ENCODE measurements at regions not wholly inside any gene's neighbourhood (a gene's known extent, or its start where the extent isn't known, plus 50 kb on each side); places are given as distances from the start of the nearest gene placed in this dataset.

DNA sequence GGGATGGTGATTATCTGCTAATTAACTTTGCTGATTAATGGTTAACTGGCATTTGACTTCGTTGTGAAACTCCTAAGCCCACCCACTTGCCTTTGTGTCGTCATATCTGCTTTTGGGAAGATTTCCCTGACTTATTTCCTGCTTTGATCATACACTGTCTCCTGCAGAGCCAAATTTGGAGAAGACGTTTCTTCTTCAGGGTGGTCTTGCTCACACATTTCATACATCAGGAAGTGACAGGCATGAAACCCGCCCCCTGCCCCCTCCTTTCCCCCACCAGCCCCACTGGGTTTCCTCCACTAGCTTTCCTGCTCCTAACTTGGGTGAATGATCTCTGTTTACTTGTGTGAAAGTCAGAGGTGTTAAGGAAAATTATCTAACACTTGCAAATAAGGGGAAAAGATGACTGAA, 300.1 kb downstream of the TSN start:
- Histone ChIP-seq H3K27ac (ENCODE audit: low read depth, low read length) (no peak overlapping the region), H3K9me3 (ENCODE audit: control insufficient read depth in 3 of 3, low read length in 3 of 3) (no peaks in the 10 kb centered on the region), H3K4me3 (ENCODE audit: low read length in 3 of 3) (no peak overlapping the region), H3K9ac (ENCODE audit: low read depth in 1 of 3, low read length in 3 of 3) (no peak overlapping the region), H3K27me3 (ENCODE audit: control insufficient read depth in 3 of 3, insufficient read depth in 3 of 3, low read length in 3 of 3) (no peaks in the 10 kb centered on the region), H3K36me3 (ENCODE audit: control insufficient read depth in 3 of 3, insufficient read depth in 3 of 3, low read length in 3 of 3) (no peaks in the 10 kb centered on the region), H3K4me1 (ENCODE audit: control insufficient read depth in 3 of 3, insufficient read depth in 3 of 3, low read length in 3 of 3) (no peaks in the 10 kb centered on the region)

DNA sequence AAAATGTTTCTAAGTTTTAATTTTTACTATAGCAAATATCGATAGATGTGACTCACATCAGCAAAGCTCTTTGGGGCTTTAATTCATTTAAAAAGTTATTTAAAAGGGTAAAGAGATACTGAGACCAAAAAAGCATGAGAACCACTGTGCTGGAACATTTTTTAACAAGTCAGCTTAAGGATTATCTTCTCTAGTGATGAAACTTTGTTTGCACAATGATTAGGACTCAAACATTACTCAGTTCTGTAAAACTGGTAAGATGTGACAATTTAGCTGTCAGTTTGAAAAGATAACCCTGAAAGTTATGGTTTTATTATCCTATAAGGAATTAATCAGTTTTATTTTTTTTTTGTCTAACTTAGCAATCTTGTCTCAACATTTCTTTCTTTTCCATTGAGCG, 301.4 kb downstream of the TSN start:
- Histone ChIP-seq H3K9ac (ENCODE audit: low read depth in 1 of 3, low read length in 3 of 3) (no peak overlapping the region), H3K27ac (ENCODE audit: low read depth, low read length) (no peak overlapping the region), H3K4me1 (ENCODE audit: control insufficient read depth in 3 of 3, insufficient read depth in 3 of 3, low read length in 3 of 3) (no peaks in the 10 kb centered on the region), H3K9me3 (ENCODE audit: control insufficient read depth in 3 of 3, low read length in 3 of 3) (no peaks in the 10 kb centered on the region), H3K4me3 (ENCODE audit: low read length in 3 of 3) (no peak overlapping the region), H3K36me3 (ENCODE audit: control insufficient read depth in 3 of 3, insufficient read depth in 3 of 3, low read length in 3 of 3) (no peaks in the 10 kb centered on the region), H3K27me3 (ENCODE audit: control insufficient read depth in 3 of 3, insufficient read depth in 3 of 3, low read length in 3 of 3) (no peaks in the 10 kb centered on the region)

DNA sequence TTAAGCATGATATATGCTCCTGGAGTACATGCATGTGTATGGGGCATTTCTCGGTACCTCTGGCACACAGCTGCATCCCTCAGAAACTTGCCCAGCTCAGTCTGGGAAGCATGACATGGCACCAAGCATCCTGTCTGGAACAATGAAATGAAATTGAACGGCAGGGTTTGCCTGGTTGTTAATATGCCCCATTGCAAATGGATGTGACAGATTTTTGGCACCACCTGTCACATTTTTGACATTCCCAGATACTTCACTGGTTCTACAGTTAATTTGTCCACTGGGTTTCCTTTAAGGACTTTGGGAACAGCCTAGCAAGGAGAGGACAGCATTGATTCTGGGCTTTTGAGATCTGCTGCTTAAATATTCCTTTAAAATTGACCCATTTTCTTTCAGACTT, 305.8 kb downstream of the TSN start:
- Histone ChIP-seq H3K27ac (ENCODE audit: low read depth, low read length) (no peak overlapping the region), H3K4me3 (ENCODE audit: low read length in 3 of 3) (no peak overlapping the region), H3K9ac (ENCODE audit: low read depth in 1 of 3, low read length in 3 of 3) (no peak overlapping the region), H3K4me1 (ENCODE audit: control insufficient read depth in 3 of 3, insufficient read depth in 3 of 3, low read length in 3 of 3) (no peaks in the 10 kb centered on the region), H3K27me3 (ENCODE audit: control insufficient read depth in 3 of 3, insufficient read depth in 3 of 3, low read length in 3 of 3) (no peaks in the 10 kb centered on the region), H3K36me3 (ENCODE audit: control insufficient read depth in 3 of 3, insufficient read depth in 3 of 3, low read length in 3 of 3) (no peaks in the 10 kb centered on the region), H3K9me3 (ENCODE audit: control insufficient read depth in 3 of 3, low read length in 3 of 3) (no peaks in the 10 kb centered on the region)

DNA sequence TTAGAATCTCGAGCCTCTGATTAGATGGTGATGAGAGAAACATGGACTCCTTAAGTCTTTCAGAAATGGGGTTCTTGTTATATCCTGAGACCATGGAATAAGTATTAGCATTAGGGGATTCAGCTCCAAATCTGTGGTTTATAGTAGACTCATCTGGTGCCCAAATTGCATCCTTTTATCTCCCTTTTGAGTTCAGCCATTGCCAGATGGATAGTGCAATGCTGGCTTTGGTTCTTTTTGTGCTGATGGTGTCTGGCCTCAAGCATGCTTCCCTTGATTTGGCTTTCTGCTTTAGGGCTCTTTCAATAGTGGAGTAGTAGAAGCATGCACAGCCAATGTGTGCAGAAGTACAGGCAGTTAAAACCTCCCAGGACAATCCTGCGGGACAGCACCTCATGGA, 306.4 kb downstream of the TSN start:
- H3K9me3 ChIP-seq (ENCODE audit: control insufficient read depth in 3 of 3, low read length in 3 of 3) = no peaks in the 10 kb centered on the region
- H3K27me3 ChIP-seq (ENCODE audit: control insufficient read depth in 3 of 3, insufficient read depth in 3 of 3, low read length in 3 of 3) = no peaks in the 10 kb centered on the region
- no peak overlapping the region for H3K27ac ChIP-seq (ENCODE audit: low read depth, low read length)
- H3K36me3 ChIP-seq (ENCODE audit: control insufficient read depth in 3 of 3, insufficient read depth in 3 of 3, low read length in 3 of 3) = no peaks in the 10 kb centered on the region
- H3K4me3 ChIP-seq (ENCODE audit: low read length in 3 of 3) = no peak overlapping the region
- no peaks in the 10 kb centered on the region for H3K4me1 ChIP-seq (ENCODE audit: control insufficient read depth in 3 of 3, insufficient read depth in 3 of 3, low read length in 3 of 3)
- no peak overlapping the region for H3K9ac ChIP-seq (ENCODE audit: low read depth in 1 of 3, low read length in 3 of 3)

DNA sequence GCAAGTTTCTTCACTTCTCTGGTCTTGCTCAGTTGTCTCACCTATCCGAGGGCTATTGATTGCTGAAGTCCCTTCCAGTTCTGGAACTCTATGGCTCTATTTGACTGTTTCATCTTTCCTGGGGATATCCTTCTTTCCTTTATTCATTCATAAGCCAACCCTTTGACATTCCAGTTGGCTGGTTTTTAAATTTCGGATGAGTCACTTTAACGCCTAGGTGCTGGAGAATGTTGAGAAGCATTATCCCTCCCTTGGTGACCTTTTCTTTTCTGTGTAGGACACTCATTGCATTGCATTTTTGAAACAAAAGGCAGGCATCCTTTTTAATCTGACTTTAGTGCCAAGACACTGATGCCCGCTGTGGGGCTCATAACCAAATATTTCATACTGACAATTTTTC, 307.1 kb downstream of the TSN start:
- Histone ChIP-seq H3K36me3 (ENCODE audit: control insufficient read depth in 3 of 3, insufficient read depth in 3 of 3, low read length in 3 of 3) (no peaks in the 10 kb centered on the region), H3K9me3 (ENCODE audit: control insufficient read depth in 3 of 3, low read length in 3 of 3) (no peaks in the 10 kb centered on the region), H3K4me1 (ENCODE audit: control insufficient read depth in 3 of 3, insufficient read depth in 3 of 3, low read length in 3 of 3) (no peaks in the 10 kb centered on the region), H3K27me3 (ENCODE audit: control insufficient read depth in 3 of 3, insufficient read depth in 3 of 3, low read length in 3 of 3) (no peaks in the 10 kb centered on the region), H3K9ac (ENCODE audit: low read depth in 1 of 3, low read length in 3 of 3) (no peak overlapping the region), H3K27ac (ENCODE audit: low read depth, low read length) (no peak overlapping the region), H3K4me3 (ENCODE audit: low read length in 3 of 3) (no peak overlapping the region)

DNA sequence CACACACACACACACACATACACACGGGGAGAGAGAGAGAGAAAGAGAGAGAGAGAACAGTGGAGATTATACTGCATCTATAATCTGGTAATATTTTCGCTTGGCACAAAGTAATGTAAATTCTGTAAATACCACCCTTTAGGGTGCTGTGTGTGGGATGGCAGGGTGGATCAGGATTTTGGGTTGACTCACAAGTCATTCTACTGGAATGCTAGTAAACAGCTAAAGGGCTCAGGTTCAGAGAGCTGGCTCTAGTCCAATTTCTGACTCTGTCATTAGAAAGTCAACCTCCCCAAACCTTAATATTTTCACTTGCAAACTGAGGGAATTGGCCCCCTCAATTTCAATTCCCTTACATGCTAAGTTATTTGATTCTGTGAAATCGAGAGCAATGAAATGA, 308.3 kb downstream of the TSN start:
- H3K27ac ChIP-seq (ENCODE audit: low read depth, low read length) = no peak overlapping the region
- H3K9ac ChIP-seq (ENCODE audit: low read depth in 1 of 3, low read length in 3 of 3) = no peak overlapping the region
- H3K27me3 ChIP-seq (ENCODE audit: control insufficient read depth in 3 of 3, insufficient read depth in 3 of 3, low read length in 3 of 3) = no peaks in the 10 kb centered on the region
- no peak overlapping the region for H3K4me3 ChIP-seq (ENCODE audit: low read length in 3 of 3)
- H3K9me3 ChIP-seq (ENCODE audit: control insufficient read depth in 3 of 3, low read length in 3 of 3) = no peaks in the 10 kb centered on the region
- H3K4me1 ChIP-seq (ENCODE audit: control insufficient read depth in 3 of 3, insufficient read depth in 3 of 3, low read length in 3 of 3) = no peaks in the 10 kb centered on the region
- no peaks in the 10 kb centered on the region for H3K36me3 ChIP-seq (ENCODE audit: control insufficient read depth in 3 of 3, insufficient read depth in 3 of 3, low read length in 3 of 3)

DNA sequence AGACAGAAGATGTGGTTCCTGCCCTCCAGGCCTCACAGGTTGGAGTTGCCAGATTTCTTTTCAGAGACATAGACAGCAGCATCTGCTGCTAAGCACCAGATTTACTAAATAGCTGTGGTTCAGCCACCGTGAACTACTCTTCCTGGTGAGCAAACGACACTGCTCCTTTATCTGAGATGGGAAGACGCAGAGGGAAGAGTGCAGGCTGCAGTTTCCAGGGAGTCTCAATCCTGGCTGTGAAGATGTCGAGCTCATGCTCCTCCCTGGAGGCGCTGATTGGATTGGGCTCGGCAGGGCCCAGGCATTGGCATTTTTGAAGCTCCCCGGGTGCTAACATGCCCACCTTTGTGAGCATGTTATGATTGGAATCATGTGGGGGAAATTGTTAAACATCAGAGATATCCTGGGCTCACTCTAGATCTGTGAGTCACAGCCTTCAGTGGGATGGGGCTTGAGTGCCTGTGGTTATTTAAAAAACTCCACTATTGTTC, 314.8 kb downstream of the TSN start:
- Histone ChIP-seq H3K9me3 (ENCODE audit: control insufficient read depth in 3 of 3, low read length in 3 of 3) (no peaks in the 10 kb centered on the region), H3K27me3 (ENCODE audit: control insufficient read depth in 3 of 3, insufficient read depth in 3 of 3, low read length in 3 of 3) (no peaks in the 10 kb centered on the region), H3K36me3 (ENCODE audit: control insufficient read depth in 3 of 3, insufficient read depth in 3 of 3, low read length in 3 of 3) (no peaks in the 10 kb centered on the region), H3K9ac (ENCODE audit: low read depth in 1 of 3, low read length in 3 of 3) (no peak overlapping the region), H3K27ac (ENCODE audit: low read depth, low read length) (no peak overlapping the region), H3K4me3 (ENCODE audit: low read length in 3 of 3) (no peak overlapping the region), H3K4me1 (ENCODE audit: control insufficient read depth in 3 of 3, insufficient read depth in 3 of 3, low read length in 3 of 3) (no peaks in the 10 kb centered on the region)

DNA sequence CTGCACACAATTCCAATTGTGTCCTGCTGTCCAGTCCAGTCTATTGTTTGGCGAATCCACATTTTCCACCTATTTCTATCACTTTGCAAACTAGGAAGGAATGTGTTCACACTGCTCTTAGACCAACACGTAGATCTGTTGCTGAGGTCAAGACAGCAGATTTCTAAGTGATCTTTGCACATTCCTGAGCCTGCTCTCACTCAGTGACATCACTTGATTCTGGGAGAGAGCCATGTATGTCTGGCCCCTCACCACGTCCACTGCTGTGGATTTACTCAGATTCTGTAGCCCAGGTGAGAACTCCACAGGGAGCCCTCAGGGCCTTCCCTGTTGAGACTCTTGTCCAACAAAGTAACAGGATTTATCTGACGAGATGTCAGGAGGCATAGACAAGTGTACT, 317.2 kb downstream of the TSN start:
- Histone ChIP-seq H3K36me3 (ENCODE audit: control insufficient read depth in 3 of 3, insufficient read depth in 3 of 3, low read length in 3 of 3) (no peaks in the 10 kb centered on the region), H3K9me3 (ENCODE audit: control insufficient read depth in 3 of 3, low read length in 3 of 3) (no peaks in the 10 kb centered on the region), H3K27me3 (ENCODE audit: control insufficient read depth in 3 of 3, insufficient read depth in 3 of 3, low read length in 3 of 3) (no peaks in the 10 kb centered on the region), H3K4me1 (ENCODE audit: control insufficient read depth in 3 of 3, insufficient read depth in 3 of 3, low read length in 3 of 3) (no peaks in the 10 kb centered on the region), H3K9ac (ENCODE audit: low read depth in 1 of 3, low read length in 3 of 3) (no peak overlapping the region), H3K4me3 (ENCODE audit: low read length in 3 of 3) (no peak overlapping the region), H3K27ac (ENCODE audit: low read depth, low read length) (no peak overlapping the region)

DNA sequence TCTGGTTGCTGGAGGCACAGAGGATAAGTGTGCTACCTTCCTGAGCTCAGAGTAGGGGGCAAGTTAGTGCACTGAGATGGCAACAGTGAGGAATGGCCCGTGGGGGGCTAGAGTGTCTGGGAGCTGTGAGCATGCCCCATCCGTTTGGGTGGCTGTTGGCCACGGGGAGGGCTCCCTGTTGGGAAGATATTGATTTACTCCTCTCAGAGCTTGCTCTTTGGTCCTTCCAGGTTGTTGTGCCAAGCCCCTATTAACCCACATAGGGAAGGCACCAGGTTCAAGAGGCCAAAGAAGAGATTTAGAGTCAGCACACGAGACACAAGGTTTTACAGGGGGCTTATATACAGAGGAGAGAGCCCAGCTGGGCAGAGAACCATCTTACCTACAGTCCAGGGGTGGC, 318.8 kb downstream of the TSN start:
- H3K4me3 ChIP-seq (ENCODE audit: low read length in 3 of 3) = no peak overlapping the region
- no peaks in the 10 kb centered on the region for H3K9me3 ChIP-seq (ENCODE audit: control insufficient read depth in 3 of 3, low read length in 3 of 3)
- H3K27ac ChIP-seq (ENCODE audit: low read depth, low read length) = no peak overlapping the region
- no peaks in the 10 kb centered on the region for H3K27me3 ChIP-seq (ENCODE audit: control insufficient read depth in 3 of 3, insufficient read depth in 3 of 3, low read length in 3 of 3)
- no peaks in the 10 kb centered on the region for H3K36me3 ChIP-seq (ENCODE audit: control insufficient read depth in 3 of 3, insufficient read depth in 3 of 3, low read length in 3 of 3)
- H3K4me1 ChIP-seq (ENCODE audit: control insufficient read depth in 3 of 3, insufficient read depth in 3 of 3, low read length in 3 of 3) = no peaks in the 10 kb centered on the region
- H3K9ac ChIP-seq (ENCODE audit: low read depth in 1 of 3, low read length in 3 of 3) = no peak overlapping the region

DNA sequence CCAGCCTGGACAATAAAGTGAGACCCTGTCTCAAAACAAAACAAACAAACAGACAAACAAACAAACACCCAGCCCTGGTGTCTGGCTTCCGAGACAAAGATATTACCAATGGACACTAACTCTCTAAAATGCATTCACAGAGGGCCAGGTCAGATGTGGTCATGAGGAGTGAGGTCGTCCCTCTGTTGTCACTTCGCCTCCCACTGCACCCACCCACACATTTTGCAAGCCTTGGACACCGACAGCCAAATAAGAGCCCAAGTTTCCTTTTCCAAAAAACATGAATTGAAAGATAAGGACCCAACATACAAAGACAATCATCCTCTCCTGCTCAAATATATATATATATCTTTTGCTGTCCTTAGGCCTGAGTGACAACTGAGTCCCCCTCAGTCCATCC, 319.9 kb downstream of the TSN start:
- Histone ChIP-seq H3K9me3 (ENCODE audit: control insufficient read depth in 3 of 3, low read length in 3 of 3) (no peaks in the 10 kb centered on the region), H3K27ac (ENCODE audit: low read depth, low read length) (no peak overlapping the region), H3K27me3 (ENCODE audit: control insufficient read depth in 3 of 3, insufficient read depth in 3 of 3, low read length in 3 of 3) (no peaks in the 10 kb centered on the region), H3K4me1 (ENCODE audit: control insufficient read depth in 3 of 3, insufficient read depth in 3 of 3, low read length in 3 of 3) (no peaks in the 10 kb centered on the region), H3K4me3 (ENCODE audit: low read length in 3 of 3) (no peak overlapping the region), H3K36me3 (ENCODE audit: control insufficient read depth in 3 of 3, insufficient read depth in 3 of 3, low read length in 3 of 3) (no peaks in the 10 kb centered on the region), H3K9ac (ENCODE audit: low read depth in 1 of 3, low read length in 3 of 3) (no peak overlapping the region)

DNA sequence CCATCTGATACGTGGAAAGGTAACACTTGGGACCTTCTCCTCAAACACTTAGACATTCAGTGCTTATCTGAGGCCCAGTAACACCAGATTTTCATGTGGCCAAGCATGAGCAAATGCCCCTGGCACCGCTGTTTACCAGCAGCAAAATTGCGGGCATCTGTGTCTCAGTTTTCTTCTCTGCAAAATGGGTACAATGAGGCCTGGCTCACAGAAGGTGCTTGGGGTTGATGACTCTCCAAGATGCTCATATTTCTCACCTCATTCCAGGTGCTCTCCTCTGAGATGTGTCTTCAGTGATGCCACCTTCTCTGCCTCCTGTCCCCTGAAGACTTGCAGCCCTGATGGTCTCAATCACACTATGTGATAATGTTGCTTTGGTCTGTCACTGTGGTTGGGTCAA, 321.7 kb downstream of the TSN start:
- no peaks in the 10 kb centered on the region for H3K27me3 ChIP-seq (ENCODE audit: control insufficient read depth in 3 of 3, insufficient read depth in 3 of 3, low read length in 3 of 3)
- H3K27ac ChIP-seq (ENCODE audit: low read depth, low read length) = no peak overlapping the region
- no peaks in the 10 kb centered on the region for H3K36me3 ChIP-seq (ENCODE audit: control insufficient read depth in 3 of 3, insufficient read depth in 3 of 3, low read length in 3 of 3)

More for the DNA sequence above, 321.7 kb downstream of the TSN start:
- Histone ChIP-seq H3K9me3 (ENCODE audit: control insufficient read depth in 3 of 3, low read length in 3 of 3) (no peaks in the 10 kb centered on the region), H3K4me3 (ENCODE audit: low read length in 3 of 3) (no peak overlapping the region), H3K9ac (ENCODE audit: low read depth in 1 of 3, low read length in 3 of 3) (no peak overlapping the region), H3K4me1 (ENCODE audit: control insufficient read depth in 3 of 3, insufficient read depth in 3 of 3, low read length in 3 of 3) (no peaks in the 10 kb centered on the region)

Measured in skeletal muscle tissue (tissue), 3 donors.